ENCODE measurements at regions not wholly inside any gene's neighbourhood (a gene's known extent, or its start where the extent isn't known, plus 50 kb on each side); places are given as distances from the start of the nearest gene placed in this dataset.

DNA sequence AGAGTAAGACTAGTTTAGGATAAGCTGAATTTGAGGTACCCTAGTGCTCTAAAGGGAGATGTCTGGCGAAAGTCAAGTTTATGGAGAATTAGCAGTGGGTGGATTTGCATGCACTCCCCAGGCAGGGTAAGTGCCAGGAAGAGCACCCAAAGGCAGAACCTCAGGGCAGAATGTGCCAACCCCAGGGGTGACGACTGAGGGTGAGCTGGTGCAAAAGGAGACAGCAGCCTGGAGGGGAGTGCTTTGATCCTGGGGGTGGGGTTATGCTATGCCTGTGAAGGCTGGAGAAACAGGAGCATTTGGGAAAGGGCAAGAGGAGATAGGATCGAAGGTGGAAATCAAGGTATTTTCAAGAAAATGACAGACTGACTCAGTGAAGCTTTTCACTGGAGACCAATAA lies 208.5 kb upstream of the PDE10A start (continued):
- TF ChIP-seq, protein P1, sequence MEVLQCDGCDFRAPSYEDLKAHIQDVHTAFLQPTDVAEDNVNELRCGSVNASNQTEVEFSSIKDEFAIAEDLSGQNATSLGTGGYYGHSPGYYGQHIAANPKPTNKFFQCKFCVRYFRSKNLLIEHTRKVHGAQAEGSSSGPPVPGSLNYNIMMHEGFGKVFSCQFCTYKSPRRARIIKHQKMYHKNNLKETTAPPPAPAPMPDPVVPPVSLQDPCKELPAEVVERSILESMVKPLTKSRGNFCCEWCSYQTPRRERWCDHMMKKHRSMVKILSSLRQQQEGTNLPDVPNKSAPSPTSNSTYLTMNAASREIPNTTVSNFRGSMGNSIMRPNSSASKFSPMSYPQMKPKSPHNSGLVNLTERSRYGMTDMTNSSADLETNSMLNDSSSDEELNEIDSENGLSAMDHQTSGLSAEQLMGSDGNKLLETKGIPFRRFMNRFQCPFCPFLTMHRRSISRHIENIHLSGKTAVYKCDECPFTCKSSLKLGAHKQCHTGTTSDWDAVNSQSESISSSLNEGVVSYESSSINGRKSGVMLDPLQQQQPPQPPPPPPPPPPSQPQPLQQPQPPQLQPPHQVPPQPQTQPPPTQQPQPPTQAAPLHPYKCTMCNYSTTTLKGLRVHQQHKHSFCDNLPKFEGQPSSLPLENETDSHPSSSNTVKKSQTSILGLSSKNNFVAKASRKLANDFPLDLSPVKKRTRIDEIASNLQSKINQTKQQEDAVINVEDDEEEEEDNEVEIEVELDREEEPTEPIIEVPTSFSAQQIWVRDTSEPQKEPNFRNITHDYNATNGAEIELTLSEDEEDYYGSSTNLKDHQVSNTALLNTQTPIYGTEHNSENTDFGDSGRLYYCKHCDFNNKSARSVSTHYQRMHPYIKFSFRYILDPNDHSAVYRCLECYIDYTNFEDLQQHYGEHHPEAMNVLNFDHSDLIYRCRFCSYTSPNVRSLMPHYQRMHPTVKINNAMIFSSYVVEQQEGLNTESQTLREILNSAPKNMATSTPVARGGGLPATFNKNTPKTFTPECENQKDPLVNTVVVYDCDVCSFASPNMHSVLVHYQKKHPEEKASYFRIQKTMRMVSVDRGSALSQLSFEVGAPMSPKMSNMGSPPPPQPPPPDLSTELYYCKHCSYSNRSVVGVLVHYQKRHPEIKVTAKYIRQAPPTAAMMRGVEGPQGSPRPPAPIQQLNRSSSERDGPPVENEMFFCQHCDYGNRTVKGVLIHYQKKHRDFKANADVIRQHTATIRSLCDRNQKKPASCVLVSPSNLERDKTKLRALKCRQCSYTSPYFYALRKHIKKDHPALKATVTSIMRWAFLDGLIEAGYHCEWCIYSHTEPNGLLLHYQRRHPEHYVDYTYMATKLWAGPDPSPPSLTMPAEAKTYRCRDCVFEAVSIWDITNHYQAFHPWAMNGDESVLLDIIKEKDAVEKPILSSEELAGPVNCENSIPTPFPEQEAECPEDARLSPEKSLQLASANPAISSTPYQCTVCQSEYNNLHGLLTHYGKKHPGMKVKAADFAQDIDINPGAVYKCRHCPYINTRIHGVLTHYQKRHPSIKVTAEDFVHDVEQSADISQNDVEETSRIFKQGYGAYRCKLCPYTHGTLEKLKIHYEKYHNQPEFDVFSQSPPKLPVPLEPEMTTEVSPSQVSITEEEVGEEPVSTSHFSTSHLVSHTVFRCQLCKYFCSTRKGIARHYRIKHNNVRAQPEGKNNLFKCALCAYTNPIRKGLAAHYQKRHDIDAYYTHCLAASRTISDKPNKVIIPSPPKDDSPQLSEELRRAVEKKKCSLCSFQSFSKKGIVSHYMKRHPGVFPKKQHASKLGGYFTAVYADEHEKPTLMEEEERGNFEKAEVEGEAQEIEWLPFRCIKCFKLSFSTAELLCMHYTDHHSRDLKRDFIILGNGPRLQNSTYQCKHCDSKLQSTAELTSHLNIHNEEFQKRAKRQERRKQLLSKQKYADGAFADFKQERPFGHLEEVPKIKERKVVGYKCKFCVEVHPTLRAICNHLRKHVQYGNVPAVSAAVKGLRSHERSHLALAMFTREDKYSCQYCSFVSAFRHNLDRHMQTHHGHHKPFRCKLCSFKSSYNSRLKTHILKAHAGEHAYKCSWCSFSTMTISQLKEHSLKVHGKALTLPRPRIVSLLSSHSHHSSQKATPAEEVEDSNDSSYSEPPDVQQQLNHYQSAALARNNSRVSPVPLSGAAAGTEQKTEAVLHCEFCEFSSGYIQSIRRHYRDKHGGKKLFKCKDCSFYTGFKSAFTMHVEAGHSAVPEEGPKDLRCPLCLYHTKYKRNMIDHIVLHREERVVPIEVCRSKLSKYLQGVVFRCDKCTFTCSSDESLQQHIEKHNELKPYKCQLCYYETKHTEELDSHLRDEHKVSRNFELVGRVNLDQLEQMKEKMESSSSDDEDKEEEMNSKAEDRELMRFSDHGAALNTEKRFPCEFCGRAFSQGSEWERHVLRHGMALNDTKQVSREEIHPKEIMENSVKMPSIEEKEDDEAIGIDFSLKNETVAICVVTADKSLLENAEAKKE (CRISPR knock-in tag; IDR thresholded peaks at IDR 0.05), result no peak

DNA sequence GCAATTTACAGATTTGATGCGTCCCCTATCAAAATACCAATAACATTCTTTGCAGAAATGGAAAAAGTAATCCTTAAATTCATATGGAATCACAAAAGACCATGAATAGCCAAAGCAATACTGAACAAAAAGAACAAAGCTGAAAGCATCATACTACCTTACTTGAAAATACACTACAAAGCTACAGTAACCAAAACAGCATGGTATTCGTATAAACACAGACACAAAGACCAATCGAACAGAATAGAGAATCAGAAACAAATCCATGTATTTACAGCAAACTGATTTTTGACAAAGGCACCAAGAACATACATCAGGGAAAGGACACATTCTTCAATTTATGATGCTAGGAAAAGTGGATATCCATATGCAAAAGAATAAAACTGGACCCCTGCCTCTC lies 206.5 kb upstream of the PDE10A start:
- Histone ChIP-seq H3K27ac (ENCODE audit: low read depth) (no peak overlapping the region), H3K9me2 (ENCODE audit: insufficient read depth) (no peaks in the 10 kb centered on the region; the same call in 1 of the 2 replicates), H3K4me2 (no peak overlapping the region), H2AFZ (no peak overlapping the region), H3F3A (replicated peaks; ENCODE audit: low read depth) (no peaks in the 10 kb centered on the region), H4K20me1 (replicated peaks; ENCODE audit: insufficient read depth) (no peaks in the 10 kb centered on the region), H3K4me1 (ENCODE audit: insufficient read depth) (no peaks in the 10 kb centered on the region), H3K4me3 (no peak overlapping the region), H3K79me2 (replicated peaks; ENCODE audit: insufficient read depth) (no peaks in the 10 kb centered on the region), H3K27me3 (ENCODE audit: insufficient read depth) (no peaks in the 10 kb centered on the region), H3K36me3 (ENCODE audit: insufficient read depth) (no peaks in the 10 kb centered on the region)
- ATAC-seq (no peak), DNase-seq (ENCODE audit: low spot score) (no peak)
- Mint-ChIP-seq H3K4me3 (no peak overlapping the region), H3K4me1 (no peaks in the 10 kb centered on the region), H3K27ac (no peak overlapping the region), H3K36me3 (ENCODE audit: low read depth) (peaks cover 4% of the 10 kb centered on the region; the same call in 1 of the 3 replicates), H3K9me3 (peaks cover 9% of the 10 kb centered on the region; the same call in 2 of the 3 replicates), H3K27me3 (ENCODE audit: insufficient read depth, low read depth, poor library complexity) (no peaks in the 10 kb centered on the region)
- TF ChIP-seq, protein P1 (CRISPR knock-in tag; IDR thresholded peaks at IDR 0.05), result no peak
- TF ChIP-seq EZH2 (IDR thresholded peaks at IDR 0.05; ENCODE audit: low read depth, unreplicated experiment), result no peak
- TF ChIP-seq NANOG (IDR thresholded peaks at IDR 0.05; ENCODE audit: borderline replicate concordance), result no peak
- TF ChIP-seq, protein P2, sequence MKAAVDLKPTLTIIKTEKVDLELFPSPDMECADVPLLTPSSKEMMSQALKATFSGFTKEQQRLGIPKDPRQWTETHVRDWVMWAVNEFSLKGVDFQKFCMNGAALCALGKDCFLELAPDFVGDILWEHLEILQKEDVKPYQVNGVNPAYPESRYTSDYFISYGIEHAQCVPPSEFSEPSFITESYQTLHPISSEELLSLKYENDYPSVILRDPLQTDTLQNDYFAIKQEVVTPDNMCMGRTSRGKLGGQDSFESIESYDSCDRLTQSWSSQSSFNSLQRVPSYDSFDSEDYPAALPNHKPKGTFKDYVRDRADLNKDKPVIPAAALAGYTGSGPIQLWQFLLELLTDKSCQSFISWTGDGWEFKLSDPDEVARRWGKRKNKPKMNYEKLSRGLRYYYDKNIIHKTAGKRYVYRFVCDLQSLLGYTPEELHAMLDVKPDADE (IDR thresholded peaks at IDR 0.05), result no peak

Data from GM23338 (cell line).